ENCODE measurements at regions not wholly inside any gene's neighbourhood (a gene's known extent, or its start where the extent isn't known, plus 50 kb on each side); places are given as distances from the start of the nearest gene placed in this dataset.

GRCh38 chr7:119007236-119007635 lies 782.7 kb downstream of the ANKRD7 start:
- TF ChIP-seq POLR2AphosphoS5 (IDR thresholded peaks at IDR 0.05; ENCODE audit: low read depth), result no peak
- TF ChIP-seq, protein P1, sequence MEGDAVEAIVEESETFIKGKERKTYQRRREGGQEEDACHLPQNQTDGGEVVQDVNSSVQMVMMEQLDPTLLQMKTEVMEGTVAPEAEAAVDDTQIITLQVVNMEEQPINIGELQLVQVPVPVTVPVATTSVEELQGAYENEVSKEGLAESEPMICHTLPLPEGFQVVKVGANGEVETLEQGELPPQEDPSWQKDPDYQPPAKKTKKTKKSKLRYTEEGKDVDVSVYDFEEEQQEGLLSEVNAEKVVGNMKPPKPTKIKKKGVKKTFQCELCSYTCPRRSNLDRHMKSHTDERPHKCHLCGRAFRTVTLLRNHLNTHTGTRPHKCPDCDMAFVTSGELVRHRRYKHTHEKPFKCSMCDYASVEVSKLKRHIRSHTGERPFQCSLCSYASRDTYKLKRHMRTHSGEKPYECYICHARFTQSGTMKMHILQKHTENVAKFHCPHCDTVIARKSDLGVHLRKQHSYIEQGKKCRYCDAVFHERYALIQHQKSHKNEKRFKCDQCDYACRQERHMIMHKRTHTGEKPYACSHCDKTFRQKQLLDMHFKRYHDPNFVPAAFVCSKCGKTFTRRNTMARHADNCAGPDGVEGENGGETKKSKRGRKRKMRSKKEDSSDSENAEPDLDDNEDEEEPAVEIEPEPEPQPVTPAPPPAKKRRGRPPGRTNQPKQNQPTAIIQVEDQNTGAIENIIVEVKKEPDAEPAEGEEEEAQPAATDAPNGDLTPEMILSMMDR (IDR thresholded peaks at IDR 0.05; ENCODE audit: insufficient read depth, low read length), result no peak
